ENCODE measurements at regions not wholly inside any gene's neighbourhood (a gene's known extent, or its start where the extent isn't known, plus 50 kb on each side); places are given as distances from the start of the nearest gene placed in this dataset.

GRCh38 chr12:65557438-65558181 is 266.7 kb upstream of the HMGA2 start:
- H3K9ac ChIP-seq (ENCODE audit: low read length): no peak overlapping the region
- H3K27me3 ChIP-seq (ENCODE audit: control insufficient read depth, insufficient read depth, low read length): peaks cover 5% of the 10 kb centered on the region
- no peaks in the 10 kb centered on the region for H3K4me1 ChIP-seq (ENCODE audit: control insufficient read depth, low read depth, low read length)
- no peaks in the 10 kb centered on the region for H3K9me3 ChIP-seq (ENCODE audit: control insufficient read depth, low read depth, low read length)
- H3K27ac ChIP-seq (ENCODE audit: low read length): no peak overlapping the region
- H3K4me3 ChIP-seq (ENCODE audit: low read length): no peak overlapping the region
- no peaks in the 10 kb centered on the region for H3K36me3 ChIP-seq (ENCODE audit: control insufficient read depth, low read depth, low read length)

DNA sequence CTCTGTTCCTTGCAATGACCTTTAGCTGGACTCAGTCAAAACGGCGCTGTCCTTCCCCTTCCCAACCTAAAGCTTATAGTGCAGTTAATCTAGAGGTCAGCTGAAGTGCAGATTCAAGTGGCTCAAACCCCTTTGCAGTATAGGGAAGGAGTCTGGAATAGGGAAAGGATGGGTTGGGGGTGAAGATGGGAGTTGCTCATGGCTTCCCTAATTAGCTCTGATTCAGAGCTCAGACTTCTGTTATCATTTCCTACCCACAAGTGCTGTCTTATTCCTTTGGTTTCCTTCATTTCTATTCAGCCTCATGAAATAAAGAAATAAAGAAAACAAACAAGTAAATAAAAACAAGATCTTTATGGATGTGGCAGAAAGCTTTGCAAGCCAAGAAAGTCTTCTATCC is 264.0 kb upstream of the HMGA2 start:
- Histone ChIP-seq H3K27ac (ENCODE audit: low read length) (no peak overlapping the region), H3K27me3 (ENCODE audit: control insufficient read depth, insufficient read depth, low read length) (peaks cover 5% of the 10 kb centered on the region), H3K4me1 (ENCODE audit: control insufficient read depth, low read depth, low read length) (no peaks in the 10 kb centered on the region), H3K9ac (ENCODE audit: low read length) (no peak overlapping the region), H3K9me3 (ENCODE audit: control insufficient read depth, low read depth, low read length) (no peaks in the 10 kb centered on the region), H3K4me3 (ENCODE audit: low read length) (no peak overlapping the region), H3K36me3 (ENCODE audit: control insufficient read depth, low read depth, low read length) (no peaks in the 10 kb centered on the region)

- H3K4me1 ChIP-seq (ENCODE audit: control insufficient read depth, low read depth, low read length): no peaks in the 10 kb centered on the region
These were observed 262.4 kb upstream of the HMGA2 start for GRCh38 chr12:65561798-65562382.

GRCh38 chr12:65565601-65566560 is 258.4 kb upstream of the HMGA2 start:
- no peak overlapping the region for H3K27ac ChIP-seq (ENCODE audit: low read length)
- no peak overlapping the region for H3K9ac ChIP-seq (ENCODE audit: low read length)
- H3K27me3 ChIP-seq (ENCODE audit: control insufficient read depth, insufficient read depth, low read length): no peaks in the 10 kb centered on the region
- H3K36me3 ChIP-seq (ENCODE audit: control insufficient read depth, low read depth, low read length): no peaks in the 10 kb centered on the region
- no peaks in the 10 kb centered on the region for H3K4me1 ChIP-seq (ENCODE audit: control insufficient read depth, low read depth, low read length)
- H3K4me3 ChIP-seq (ENCODE audit: low read length): no peak overlapping the region
- no peaks in the 10 kb centered on the region for H3K9me3 ChIP-seq (ENCODE audit: control insufficient read depth, low read depth, low read length)

More at GRCh38 chr12:65561798-65562382, 262.4 kb upstream of the HMGA2 start:
- no peak overlapping the region for H3K4me3 ChIP-seq (ENCODE audit: low read length)
- no peaks in the 10 kb centered on the region for H3K27me3 ChIP-seq (ENCODE audit: control insufficient read depth, insufficient read depth, low read length)
- H3K36me3 ChIP-seq (ENCODE audit: control insufficient read depth, low read depth, low read length): no peaks in the 10 kb centered on the region
- H3K9ac ChIP-seq (ENCODE audit: low read length): no peak overlapping the region
- H3K27ac ChIP-seq (ENCODE audit: low read length): no peak overlapping the region
- H3K9me3 ChIP-seq (ENCODE audit: control insufficient read depth, low read depth, low read length): no peaks in the 10 kb centered on the region

DNA sequence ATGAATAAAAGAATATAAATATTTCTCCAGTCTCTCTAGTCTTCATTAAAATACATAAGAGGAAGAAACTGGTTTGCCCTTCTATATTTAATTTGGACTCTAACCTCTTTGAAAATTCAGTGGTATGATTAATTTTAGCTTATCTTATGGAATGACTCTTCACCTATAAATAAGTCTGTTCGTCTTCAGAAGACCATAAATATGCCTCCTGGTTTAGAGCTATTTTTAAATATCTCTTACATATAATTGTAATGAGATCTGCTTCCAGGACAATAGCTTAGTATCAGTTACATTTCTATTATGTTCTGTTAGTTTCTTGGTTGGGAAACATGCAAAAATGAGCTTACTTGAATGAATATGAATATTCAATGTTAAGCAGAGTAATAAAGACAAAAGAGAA is 257.5 kb upstream of the HMGA2 start:
- no peak overlapping the region for H3K9ac ChIP-seq (ENCODE audit: low read length)
- H3K27me3 ChIP-seq (ENCODE audit: control insufficient read depth, insufficient read depth, low read length): no peaks in the 10 kb centered on the region
- H3K36me3 ChIP-seq (ENCODE audit: control insufficient read depth, low read depth, low read length): no peaks in the 10 kb centered on the region
- H3K9me3 ChIP-seq (ENCODE audit: control insufficient read depth, low read depth, low read length): no peaks in the 10 kb centered on the region
- H3K4me1 ChIP-seq (ENCODE audit: control insufficient read depth, low read depth, low read length): no peaks in the 10 kb centered on the region
- H3K4me3 ChIP-seq (ENCODE audit: low read length): no peak overlapping the region
- no peak overlapping the region for H3K27ac ChIP-seq (ENCODE audit: low read length)

DNA sequence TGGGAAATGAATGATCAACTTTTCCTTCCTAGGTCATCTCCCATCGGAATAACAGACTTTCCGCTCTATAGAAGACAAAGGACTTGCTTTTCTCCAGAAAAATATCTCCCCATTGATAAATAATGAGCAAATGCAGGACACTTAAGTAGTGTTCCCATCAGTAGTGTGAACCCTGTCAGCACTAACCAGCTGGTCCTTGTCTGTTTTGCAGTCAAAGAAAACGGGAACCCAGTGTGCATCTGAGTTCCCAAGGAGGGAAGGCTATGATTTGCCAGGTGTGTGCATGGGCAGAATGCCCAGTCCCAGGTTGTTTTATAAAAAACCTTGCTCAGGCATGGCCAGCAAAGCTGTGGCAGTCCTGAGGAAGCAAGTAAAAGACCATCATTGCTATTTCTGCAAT is 256.5 kb upstream of the HMGA2 start:
- Histone ChIP-seq H3K9ac (ENCODE audit: low read length) (no peak overlapping the region), H3K27ac (ENCODE audit: low read length) (no peak overlapping the region), H3K4me3 (ENCODE audit: low read length) (no peak overlapping the region), H3K36me3 (ENCODE audit: control insufficient read depth, low read depth, low read length) (no peaks in the 10 kb centered on the region), H3K9me3 (ENCODE audit: control insufficient read depth, low read depth, low read length) (no peaks in the 10 kb centered on the region), H3K27me3 (ENCODE audit: control insufficient read depth, insufficient read depth, low read length) (no peaks in the 10 kb centered on the region), H3K4me1 (ENCODE audit: control insufficient read depth, low read depth, low read length) (no peaks in the 10 kb centered on the region)

DNA sequence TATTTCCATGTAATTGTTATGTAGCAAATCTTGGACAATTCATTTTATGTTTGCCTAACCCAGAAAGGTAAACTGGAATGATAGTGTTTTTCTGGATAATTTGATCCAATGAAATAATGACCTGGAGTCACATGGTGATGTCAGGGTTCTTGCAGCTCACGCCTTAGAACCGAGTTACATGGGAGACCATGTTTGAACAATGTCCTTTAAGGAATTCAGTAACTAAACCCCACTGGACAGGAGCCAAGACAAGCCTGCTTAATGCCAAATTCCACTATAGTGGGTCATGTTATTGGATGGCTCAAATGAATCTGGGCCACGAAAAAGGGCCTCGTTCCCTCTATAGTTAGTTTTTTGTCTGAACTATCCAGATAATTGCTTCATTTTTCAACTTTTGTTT is 255.8 kb upstream of the HMGA2 start:
- no peak overlapping the region for H3K9ac ChIP-seq (ENCODE audit: low read length)
- H3K9me3 ChIP-seq (ENCODE audit: control insufficient read depth, low read depth, low read length): no peaks in the 10 kb centered on the region
- no peak overlapping the region for H3K27ac ChIP-seq (ENCODE audit: low read length)
- H3K27me3 ChIP-seq (ENCODE audit: control insufficient read depth, insufficient read depth, low read length): no peaks in the 10 kb centered on the region
- no peak overlapping the region for H3K4me3 ChIP-seq (ENCODE audit: low read length)
- no peaks in the 10 kb centered on the region for H3K36me3 ChIP-seq (ENCODE audit: control insufficient read depth, low read depth, low read length)
- H3K4me1 ChIP-seq (ENCODE audit: control insufficient read depth, low read depth, low read length): no peaks in the 10 kb centered on the region

DNA sequence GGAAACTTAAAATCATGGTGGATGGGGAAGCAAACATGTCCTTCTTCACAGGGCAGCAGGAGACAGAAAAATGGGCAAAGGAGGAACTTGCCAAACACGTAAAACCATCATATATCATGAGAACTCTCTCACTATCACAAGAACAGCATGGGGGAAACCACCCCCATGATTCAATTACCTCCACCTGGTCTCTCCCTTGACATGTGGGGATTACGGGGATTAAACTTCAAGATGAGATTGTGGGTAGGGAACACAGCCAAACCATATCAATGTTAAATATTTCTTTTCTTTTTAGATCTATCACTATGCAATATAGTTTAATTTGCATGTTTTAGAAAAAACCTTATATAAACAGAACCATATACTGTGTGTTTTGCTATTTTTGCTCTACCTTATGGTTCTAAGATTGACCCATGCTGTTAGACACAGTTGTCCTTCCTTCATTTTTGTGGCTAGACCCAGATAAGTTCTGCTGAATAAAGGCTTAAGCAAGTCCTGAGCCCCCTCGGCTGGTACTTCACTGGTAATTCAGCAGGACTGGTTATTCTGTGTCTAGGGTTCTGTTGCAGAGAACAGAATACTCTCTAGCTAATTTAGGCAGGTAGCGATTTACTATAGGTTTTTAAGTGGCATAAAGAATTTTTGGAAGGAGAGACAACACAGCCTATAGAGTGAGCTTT is 253.7 kb upstream of the HMGA2 start:
- Histone ChIP-seq H3K9me3 (ENCODE audit: control insufficient read depth, low read depth, low read length) (no peaks in the 10 kb centered on the region), H3K4me1 (ENCODE audit: control insufficient read depth, low read depth, low read length) (no peaks in the 10 kb centered on the region), H3K4me3 (ENCODE audit: low read length) (no peak overlapping the region), H3K27ac (ENCODE audit: low read length) (no peak overlapping the region), H3K9ac (ENCODE audit: low read length) (no peak overlapping the region), H3K27me3 (ENCODE audit: control insufficient read depth, insufficient read depth, low read length) (no peaks in the 10 kb centered on the region), H3K36me3 (ENCODE audit: control insufficient read depth, low read depth, low read length) (no peaks in the 10 kb centered on the region)

DNA sequence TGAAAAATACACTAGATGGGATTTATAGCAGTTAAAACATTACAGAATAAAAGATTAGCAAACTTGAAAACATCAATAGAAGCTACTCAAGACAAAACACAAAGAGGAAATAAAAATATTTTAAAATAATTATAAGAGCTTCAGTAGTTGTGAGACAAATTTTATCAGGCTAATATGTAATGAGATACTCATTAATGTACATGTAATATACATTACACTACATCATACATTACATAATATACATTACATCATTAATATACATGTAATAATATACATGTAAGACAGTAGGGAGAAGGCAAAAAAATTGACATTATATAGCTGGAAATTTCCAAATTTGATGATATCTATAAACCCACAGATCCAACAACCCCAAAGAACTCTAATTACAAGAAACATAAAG is 249.4 kb upstream of the HMGA2 start:
- Histone ChIP-seq H3K36me3 (ENCODE audit: control insufficient read depth, low read depth, low read length) (no peaks in the 10 kb centered on the region), H3K9me3 (ENCODE audit: control insufficient read depth, low read depth, low read length) (no peaks in the 10 kb centered on the region)

DNA sequence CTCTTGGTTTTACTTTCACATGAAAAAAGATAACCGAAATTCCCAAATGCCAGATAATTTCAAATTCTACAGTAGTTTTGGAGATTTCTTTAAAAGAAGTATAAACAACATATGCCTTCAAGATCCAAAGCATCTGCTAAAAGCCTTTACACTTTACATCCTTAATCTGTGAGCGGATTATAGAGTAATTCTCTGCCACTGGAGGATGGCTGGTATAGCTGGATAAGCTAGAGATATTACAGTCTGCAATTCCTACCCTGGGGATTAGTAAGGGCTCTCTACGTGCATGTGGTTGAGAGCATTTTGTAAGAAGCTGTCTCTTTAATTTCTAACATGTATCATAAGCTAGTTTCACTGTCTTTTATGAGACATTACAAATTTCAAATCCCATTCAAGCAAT is 240.3 kb upstream of the HMGA2 start:
- H3K36me3 ChIP-seq (ENCODE audit: control insufficient read depth, low read depth, low read length): no peaks in the 10 kb centered on the region
- no peak overlapping the region for H3K9ac ChIP-seq (ENCODE audit: low read length)
- H3K4me3 ChIP-seq (ENCODE audit: low read length): no peak overlapping the region
- H3K4me1 ChIP-seq (ENCODE audit: control insufficient read depth, low read depth, low read length): no peaks in the 10 kb centered on the region
- H3K27ac ChIP-seq (ENCODE audit: low read length): no peak overlapping the region
- H3K27me3 ChIP-seq (ENCODE audit: control insufficient read depth, insufficient read depth, low read length): no peaks in the 10 kb centered on the region
- H3K9me3 ChIP-seq (ENCODE audit: control insufficient read depth, low read depth, low read length): no peaks in the 10 kb centered on the region

More for the DNA sequence above, 249.4 kb upstream of the HMGA2 start:
- no peak overlapping the region for H3K27ac ChIP-seq (ENCODE audit: low read length)
- no peak overlapping the region for H3K9ac ChIP-seq (ENCODE audit: low read length)
- H3K27me3 ChIP-seq (ENCODE audit: control insufficient read depth, insufficient read depth, low read length): no peaks in the 10 kb centered on the region
- no peaks in the 10 kb centered on the region for H3K4me1 ChIP-seq (ENCODE audit: control insufficient read depth, low read depth, low read length)
- no peak overlapping the region for H3K4me3 ChIP-seq (ENCODE audit: low read length)
